Small intestine (tissue), 7 donors: ENCODE measurements at regions not wholly inside any gene's neighbourhood (a gene's known extent, or its start where the extent isn't known, plus 50 kb on each side); places are given as distances from the start of the nearest gene placed in this dataset.

Source experiments
- DNase-seq, 2 donors: peaks; one replicate each; pipeline versions ENCODE4 v3.0.0 to v3.0.0-alpha.2; 2013
- FAIRE-seq: peaks from 2 replicates; lab custom pipeline; 2012; peaks lifted over from hg19 to GRCh38; lab: Jason Lieb, UNC
- H3K27ac ChIP-seq, 3 donors: one replicate each; pipeline ENCODE4 v1.5.1; 2013; ENCODE audit warnings: low read length in 2 of 3, mild to moderate bottlenecking in 2 of 3, control low read depth in 1 of 3, inconsistent platforms in 1 of 3, low read depth in 1 of 3, moderate library complexity in 1 of 3
- H3K27me3 ChIP-seq, 3 donors: one replicate each; pipeline ENCODE4 v1.6.1; 2013; ENCODE audit warnings: low read length in 3 of 3, inconsistent platforms in 1 of 3; ENCODE audit not compliant: control insufficient read depth in 3 of 3, insufficient read depth in 3 of 3
- H3K36me3 ChIP-seq, 3 donors: one replicate each; pipeline ENCODE4 v1.6.1; 2013; ENCODE audit warnings: low read length in 3 of 3, inconsistent platforms in 1 of 3, low read depth in 1 of 3, mild to moderate bottlenecking in 1 of 3, moderate library complexity in 1 of 3; ENCODE audit not compliant: control insufficient read depth in 3 of 3, insufficient read depth in 2 of 3
- H3K4me1 ChIP-seq, 3 donors: one replicate each; pipeline ENCODE4 v1.6.1; 2013; ENCODE audit warnings: low read length in 2 of 3, inconsistent platforms in 1 of 3, low read depth in 1 of 3, mild to moderate bottlenecking in 1 of 3, moderate library complexity in 1 of 3; ENCODE audit not compliant: control insufficient read depth in 3 of 3, insufficient read depth in 2 of 3
- H3K4me3 ChIP-seq, 3 donors: one replicate each; pipeline ENCODE4 v1.5.1; 2013; ENCODE audit warnings: low read length in 3 of 3, control low read depth in 1 of 3, inconsistent platforms in 1 of 3, low read depth in 1 of 3, mild to moderate bottlenecking in 1 of 3, moderate library complexity in 1 of 3
- H3K9me3 ChIP-seq, 2 donors: one replicate each; pipeline ENCODE4 v1.6.1; 2013; ENCODE audit warnings: low read depth in 1 of 2, low read length in 1 of 2; ENCODE audit not compliant: control insufficient read depth in 2 of 2, insufficient read depth in 1 of 2
- WGBS, 3 donors: extraction: QIAGEN DNeasy Blood & Tissue Kit; methylation state at CpG; one replicate each; pipeline ENCODE4 v1.1.7; 2013; 5-methylcytosine and 5-hydroxymethylcytosine counted together
- donor health status: healthy with polysubstance abuse.
- donor health status: control.
- donor health status: control.
- donor health status: Bipolar disorder and iron deficiency.
- donor health status: healthy.

- no peak for FAIRE-seq
- no peak for DNase-seq
- H3K36me3 ChIP-seq, result no peaks in the 10 kb centered on the region
- no peaks in the 10 kb centered on the region for H3K27me3 ChIP-seq
- no peak overlapping the region for H3K27ac ChIP-seq
- no peak overlapping the region for H3K4me3 ChIP-seq
- no peaks in the 10 kb centered on the region for H3K9me3 ChIP-seq
- H3K4me1 ChIP-seq, result no peaks in the 10 kb centered on the region
Observed at GRCh38 chr6:164882236-164882635, 427.2 kb downstream of the C6orf118 start.

- Histone ChIP-seq H3K9me3 (peaks cover 0 to 6% of the 10 kb centered on the region in 2 donors), H3K27me3 (no peaks in the 10 kb centered on the region), H3K36me3 (no peaks in the 10 kb centered on the region), H3K4me1 (no peaks in the 10 kb centered on the region), H3K4me3 (no peak overlapping the region), H3K27ac (no peak overlapping the region)
- WGBS, 3 donors, result 71 to 89% (median 87%) methylated on average over 2 of the region's 2 CpGs
- DNase-seq (no peak), FAIRE-seq (no peak)
Observed at GRCh38 chr6:164871783-164872182, 437.6 kb downstream of the C6orf118 start.

- Histone ChIP-seq H3K27me3 (no peaks in the 10 kb centered on the region), H3K4me1 (no peaks in the 10 kb centered on the region), H3K9me3 (peaks cover 0 to 6% of the 10 kb centered on the region in 2 donors), H3K27ac (no peak overlapping the region), H3K4me3 (no peak overlapping the region), H3K36me3 (no peaks in the 10 kb centered on the region)
- FAIRE-seq (no peak), DNase-seq (no peak)
- 10 to 37% (median 18%) methylated on average over 2 of the region's 2 CpGs for WGBS, 3 donors
Observed at GRCh38 chr6:164870164-164870563, 439.2 kb downstream of the C6orf118 start.

- DNase-seq (no peak), FAIRE-seq (no peak)
- Histone ChIP-seq H3K36me3 (no peaks in the 10 kb centered on the region), H3K27me3 (no peaks in the 10 kb centered on the region), H3K9me3 (no peaks in the 10 kb centered on the region), H3K4me1 (no peaks in the 10 kb centered on the region), H3K4me3 (no peak overlapping the region), H3K27ac (no peak overlapping the region)
- WGBS, 3 donors, result 38 to 63% (median 47%) methylated on average over 4 of the region's 4 CpGs
Observed at GRCh38 chr6:164861967-164862366, 447.4 kb downstream of the C6orf118 start.

GRCh38 chr6:164859816-164860215 lies 449.6 kb downstream of the C6orf118 start:
- 55 to 75% (median 63%) methylated on average over 6 of the region's 6 CpGs for WGBS, 3 donors
- FAIRE-seq, result no peak

GRCh38 chr6:164856138-164856537 lies 453.3 kb downstream of the C6orf118 start:
- FAIRE-seq, result no peak
- DNase-seq, result no peak
- no peak overlapping the region for H3K27ac ChIP-seq
- WGBS, 3 donors, result 69 to 79% (median 74%) methylated on average over 8 of the region's 8 CpGs
- H3K4me1 ChIP-seq, result no peaks in the 10 kb centered on the region
- no peak overlapping the region for H3K4me3 ChIP-seq
- no peaks in the 10 kb centered on the region for H3K36me3 ChIP-seq
- no peaks in the 10 kb centered on the region for H3K27me3 ChIP-seq
- no peaks in the 10 kb centered on the region for H3K9me3 ChIP-seq

More at GRCh38 chr6:164859816-164860215, 449.6 kb downstream of the C6orf118 start:
- no peaks in the 10 kb centered on the region for H3K27me3 ChIP-seq
- no peaks in the 10 kb centered on the region for H3K36me3 ChIP-seq
- no peaks in the 10 kb centered on the region for H3K4me1 ChIP-seq
- H3K27ac ChIP-seq, result no peak overlapping the region
- no peaks in the 10 kb centered on the region for H3K9me3 ChIP-seq
- H3K4me3 ChIP-seq, result no peak overlapping the region
- no peak for DNase-seq

GRCh38 chr6:164855281-164855680 lies 454.1 kb downstream of the C6orf118 start:
- DNase-seq (no peak), FAIRE-seq (no peak)
- Histone ChIP-seq H3K4me3 (no peak overlapping the region), H3K27me3 (no peaks in the 10 kb centered on the region), H3K4me1 (no peaks in the 10 kb centered on the region), H3K9me3 (no peaks in the 10 kb centered on the region), H3K36me3 (no peaks in the 10 kb centered on the region), H3K27ac (no peak overlapping the region)
- 77 to 96% (median 93%) methylated on average over 1 of the region's 1 CpG for WGBS, 3 donors

- H3K27me3 ChIP-seq, result no peaks in the 10 kb centered on the region
- no peak overlapping the region for H3K4me3 ChIP-seq
- H3K9me3 ChIP-seq, result no peaks in the 10 kb centered on the region
- no peaks in the 10 kb centered on the region for H3K4me1 ChIP-seq
- DNase-seq (no peak), FAIRE-seq (no peak)
- no peaks in the 10 kb centered on the region for H3K36me3 ChIP-seq
- H3K27ac ChIP-seq, result no peak overlapping the region
Observed at GRCh38 chr6:164854526-164854925, 454.9 kb downstream of the C6orf118 start.

GRCh38 chr6:164845773-164846172 lies 463.6 kb downstream of the C6orf118 start:
- no peak for DNase-seq
- WGBS, 3 donors, result 58 to 63% (median 59%) methylated on average over 1 of the region's 1 CpG

More at GRCh38 chr6:164845773-164846172, 463.6 kb downstream of the C6orf118 start:
- H3K4me3 ChIP-seq, result no peak overlapping the region
- no peak overlapping the region for H3K27ac ChIP-seq
- peaks cover 0 to 2% of the 10 kb centered on the region in 2 donors for H3K9me3 ChIP-seq
- H3K27me3 ChIP-seq, result no peaks in the 10 kb centered on the region
- no peaks in the 10 kb centered on the region for H3K36me3 ChIP-seq
- H3K4me1 ChIP-seq, result no peaks in the 10 kb centered on the region
- no peak for FAIRE-seq
